ENCODE measurements at regions not wholly inside any gene's neighbourhood (a gene's known extent, or its start where the extent isn't known, plus 50 kb on each side); places are given as distances from the start of the nearest gene placed in this dataset.

- WGBS = 98% methylated on average over 1 of the region's 1 CpG
- H3K36me3 ChIP-seq (ENCODE audit: control insufficient read depth in 2 of 2, insufficient read depth in 2 of 2, low read length in 1 of 2) = no peaks in the 10 kb centered on the region
- no peak for DNase-seq (ENCODE audit: low read depth in 6 of 9, low spot score in 9 of 9)
- H3K27me3 ChIP-seq (ENCODE audit: control insufficient read depth in 2 of 2, insufficient read depth in 1 of 2, low read length in 1 of 2) = no peaks in the 10 kb centered on the region
- H3K4me3 ChIP-seq (ENCODE audit: low read length in 2 of 2) = no peak overlapping the region
- no peaks in the 10 kb centered on the region for H3K4me1 ChIP-seq (ENCODE audit: control insufficient read depth in 2 of 2, insufficient read depth in 2 of 2, low read length in 2 of 2)
- no peaks in the 10 kb centered on the region for H3K9me3 ChIP-seq (ENCODE audit: control insufficient read depth in 2 of 2, insufficient read depth in 1 of 2, low read length in 1 of 2)
- no peak overlapping the region for H3K27ac ChIP-seq (ENCODE audit: low read depth in 1 of 2, low read length in 1 of 2)
These were observed 658.9 kb upstream of the FSHR start for GRCh38 chr2:49813208-49813607.

DNA sequence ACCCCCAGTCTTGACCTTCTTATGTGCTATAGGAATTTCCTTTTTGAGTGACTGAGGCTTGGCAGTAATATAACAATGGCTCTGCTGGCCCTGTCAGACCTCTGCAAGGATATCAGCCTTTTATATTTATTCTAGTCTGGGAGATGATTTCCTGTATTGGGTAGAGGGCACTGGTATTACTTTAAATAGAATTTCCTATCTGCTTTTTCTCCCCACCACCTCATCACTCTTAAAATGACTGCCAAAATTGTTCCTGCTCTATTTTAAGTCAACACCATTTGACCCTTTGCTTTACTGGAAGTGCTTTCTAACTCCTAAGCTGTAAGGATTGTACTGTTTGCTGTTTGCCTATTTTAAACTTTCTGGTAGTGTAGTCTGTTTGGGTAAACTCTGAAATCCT is 658.4 kb upstream of the FSHR start:
- H3K4me3 ChIP-seq (ENCODE audit: low read length in 2 of 2) = no peak overlapping the region
- no peak for DNase-seq (ENCODE audit: low read depth in 6 of 9, low spot score in 9 of 9)
- H3K36me3 ChIP-seq (ENCODE audit: control insufficient read depth in 2 of 2, insufficient read depth in 2 of 2, low read length in 1 of 2) = no peaks in the 10 kb centered on the region
- no peak overlapping the region for H3K27ac ChIP-seq (ENCODE audit: low read depth in 1 of 2, low read length in 1 of 2)
- no peaks in the 10 kb centered on the region for H3K9me3 ChIP-seq (ENCODE audit: control insufficient read depth in 2 of 2, insufficient read depth in 1 of 2, low read length in 1 of 2)
- H3K4me1 ChIP-seq (ENCODE audit: control insufficient read depth in 2 of 2, insufficient read depth in 2 of 2, low read length in 2 of 2) = no peaks in the 10 kb centered on the region
- H3K27me3 ChIP-seq (ENCODE audit: control insufficient read depth in 2 of 2, insufficient read depth in 1 of 2, low read length in 1 of 2) = no peaks in the 10 kb centered on the region

- no peaks in the 10 kb centered on the region for H3K27me3 ChIP-seq (ENCODE audit: control insufficient read depth in 2 of 2, insufficient read depth in 1 of 2, low read length in 1 of 2)
- no peaks in the 10 kb centered on the region for H3K36me3 ChIP-seq (ENCODE audit: control insufficient read depth in 2 of 2, insufficient read depth in 2 of 2, low read length in 1 of 2)
- no peak overlapping the region for H3K27ac ChIP-seq (ENCODE audit: low read depth in 1 of 2, low read length in 1 of 2)
- H3K4me3 ChIP-seq (ENCODE audit: low read length in 2 of 2) = no peak overlapping the region
- no peaks in the 10 kb centered on the region for H3K9me3 ChIP-seq (ENCODE audit: control insufficient read depth in 2 of 2, insufficient read depth in 1 of 2, low read length in 1 of 2)
- no peaks in the 10 kb centered on the region for H3K4me1 ChIP-seq (ENCODE audit: control insufficient read depth in 2 of 2, insufficient read depth in 2 of 2, low read length in 2 of 2)
- 94% methylated on average over 4 of the region's 4 CpGs for WGBS
- no peak for DNase-seq (ENCODE audit: low read depth in 6 of 9, low spot score in 9 of 9)
These were observed 657.2 kb upstream of the FSHR start for GRCh38 chr2:49811502-49811901.

GRCh38 chr2:49807689-49808088 is 653.4 kb upstream of the FSHR start:
- DNase-seq (ENCODE audit: low read depth in 6 of 9, low spot score in 9 of 9) = no peak

GRCh38 chr2:49804111-49804510 is 649.8 kb upstream of the FSHR start:
- H3K9me3 ChIP-seq (ENCODE audit: control insufficient read depth in 2 of 2, insufficient read depth in 1 of 2, low read length in 1 of 2) = no peaks in the 10 kb centered on the region
- no peak overlapping the region for H3K27ac ChIP-seq (ENCODE audit: low read depth in 1 of 2, low read length in 1 of 2)
- no peaks in the 10 kb centered on the region for H3K4me1 ChIP-seq (ENCODE audit: control insufficient read depth in 2 of 2, insufficient read depth in 2 of 2, low read length in 2 of 2)
- WGBS = 88% methylated on average over 1 of the region's 1 CpG
- no peaks in the 10 kb centered on the region for H3K27me3 ChIP-seq (ENCODE audit: control insufficient read depth in 2 of 2, insufficient read depth in 1 of 2, low read length in 1 of 2)
- no peak overlapping the region for H3K4me3 ChIP-seq (ENCODE audit: low read length in 2 of 2)
- DNase-seq (ENCODE audit: low read depth in 6 of 9, low spot score in 9 of 9) = no peak
- H3K36me3 ChIP-seq (ENCODE audit: control insufficient read depth in 2 of 2, insufficient read depth in 2 of 2, low read length in 1 of 2) = no peaks in the 10 kb centered on the region

More at GRCh38 chr2:49807689-49808088, 653.4 kb upstream of the FSHR start:
- no peak overlapping the region for H3K27ac ChIP-seq (ENCODE audit: low read depth in 1 of 2, low read length in 1 of 2)
- H3K4me3 ChIP-seq (ENCODE audit: low read length in 2 of 2) = no peak overlapping the region
- no peaks in the 10 kb centered on the region for H3K36me3 ChIP-seq (ENCODE audit: control insufficient read depth in 2 of 2, insufficient read depth in 2 of 2, low read length in 1 of 2)
- no peaks in the 10 kb centered on the region for H3K27me3 ChIP-seq (ENCODE audit: control insufficient read depth in 2 of 2, insufficient read depth in 1 of 2, low read length in 1 of 2)
- no peaks in the 10 kb centered on the region for H3K9me3 ChIP-seq (ENCODE audit: control insufficient read depth in 2 of 2, insufficient read depth in 1 of 2, low read length in 1 of 2)
- no peaks in the 10 kb centered on the region for H3K4me1 ChIP-seq (ENCODE audit: control insufficient read depth in 2 of 2, insufficient read depth in 2 of 2, low read length in 2 of 2)

GRCh38 chr2:49801898-49802450 is 647.7 kb upstream of the FSHR start:
- DNase-seq (ENCODE audit: low read depth in 6 of 9, low spot score in 9 of 9) = no peak
- 95% methylated on average over 2 of the region's 2 CpGs for WGBS
- Histone ChIP-seq H3K4me1 (ENCODE audit: control insufficient read depth in 2 of 2, insufficient read depth in 2 of 2, low read length in 2 of 2) (no peaks in the 10 kb centered on the region), H3K27ac (ENCODE audit: low read depth in 1 of 2, low read length in 1 of 2) (no peak overlapping the region), H3K36me3 (ENCODE audit: control insufficient read depth in 2 of 2, insufficient read depth in 2 of 2, low read length in 1 of 2) (no peaks in the 10 kb centered on the region), H3K4me3 (ENCODE audit: low read length in 2 of 2) (no peak overlapping the region), H3K9me3 (ENCODE audit: control insufficient read depth in 2 of 2, insufficient read depth in 1 of 2, low read length in 1 of 2) (no peaks in the 10 kb centered on the region), H3K27me3 (ENCODE audit: control insufficient read depth in 2 of 2, insufficient read depth in 1 of 2, low read length in 1 of 2) (no peaks in the 10 kb centered on the region)

GRCh38 chr2:49798570-49798969 is 644.3 kb upstream of the FSHR start:
- Histone ChIP-seq H3K27ac (ENCODE audit: low read depth in 1 of 2, low read length in 1 of 2) (no peak overlapping the region), H3K4me3 (ENCODE audit: low read length in 2 of 2) (no peak overlapping the region), H3K9me3 (ENCODE audit: control insufficient read depth in 2 of 2, insufficient read depth in 1 of 2, low read length in 1 of 2) (no peaks in the 10 kb centered on the region), H3K4me1 (ENCODE audit: control insufficient read depth in 2 of 2, insufficient read depth in 2 of 2, low read length in 2 of 2) (no peaks in the 10 kb centered on the region), H3K36me3 (ENCODE audit: control insufficient read depth in 2 of 2, insufficient read depth in 2 of 2, low read length in 1 of 2) (no peaks in the 10 kb centered on the region), H3K27me3 (ENCODE audit: control insufficient read depth in 2 of 2, insufficient read depth in 1 of 2, low read length in 1 of 2) (no peaks in the 10 kb centered on the region)
- no peak for DNase-seq (ENCODE audit: low read depth in 6 of 9, low spot score in 9 of 9)

- no peaks in the 10 kb centered on the region for H3K27me3 ChIP-seq (ENCODE audit: control insufficient read depth in 2 of 2, insufficient read depth in 1 of 2, low read length in 1 of 2)
- no peaks in the 10 kb centered on the region for H3K9me3 ChIP-seq (ENCODE audit: control insufficient read depth in 2 of 2, insufficient read depth in 1 of 2, low read length in 1 of 2)
- no peak overlapping the region for H3K27ac ChIP-seq (ENCODE audit: low read depth in 1 of 2, low read length in 1 of 2)
- H3K4me1 ChIP-seq (ENCODE audit: control insufficient read depth in 2 of 2, insufficient read depth in 2 of 2, low read length in 2 of 2) = no peaks in the 10 kb centered on the region
- no peaks in the 10 kb centered on the region for H3K36me3 ChIP-seq (ENCODE audit: control insufficient read depth in 2 of 2, insufficient read depth in 2 of 2, low read length in 1 of 2)
- H3K4me3 ChIP-seq (ENCODE audit: low read length in 2 of 2) = no peak overlapping the region
- 91% methylated on average over 3 of the region's 3 CpGs for WGBS
- no peak for DNase-seq (ENCODE audit: low read depth in 6 of 9, low spot score in 9 of 9)
These were observed 642.0 kb upstream of the FSHR start for GRCh38 chr2:49796266-49796665.

GRCh38 chr2:49794396-49794795 is 640.1 kb upstream of the FSHR start:
- Histone ChIP-seq H3K27ac (ENCODE audit: low read depth in 1 of 2, low read length in 1 of 2) (no peak overlapping the region), H3K4me3 (ENCODE audit: low read length in 2 of 2) (no peak overlapping the region), H3K4me1 (ENCODE audit: control insufficient read depth in 2 of 2, insufficient read depth in 2 of 2, low read length in 2 of 2) (no peaks in the 10 kb centered on the region), H3K36me3 (ENCODE audit: control insufficient read depth in 2 of 2, insufficient read depth in 2 of 2, low read length in 1 of 2) (no peaks in the 10 kb centered on the region), H3K9me3 (ENCODE audit: control insufficient read depth in 2 of 2, insufficient read depth in 1 of 2, low read length in 1 of 2) (no peaks in the 10 kb centered on the region), H3K27me3 (ENCODE audit: control insufficient read depth in 2 of 2, insufficient read depth in 1 of 2, low read length in 1 of 2) (no peaks in the 10 kb centered on the region)
- WGBS = 95% methylated on average over 2 of the region's 2 CpGs
- no peak for DNase-seq (ENCODE audit: low read depth in 6 of 9, low spot score in 9 of 9)

GRCh38 chr2:49788300-49788699 is 634.0 kb upstream of the FSHR start:
- H3K27ac ChIP-seq (ENCODE audit: low read depth in 1 of 2, low read length in 1 of 2) = no peak overlapping the region
- DNase-seq (ENCODE audit: low read depth in 6 of 9, low spot score in 9 of 9) = no peak
- H3K27me3 ChIP-seq (ENCODE audit: control insufficient read depth in 2 of 2, insufficient read depth in 1 of 2, low read length in 1 of 2) = no peaks in the 10 kb centered on the region
- no peaks in the 10 kb centered on the region for H3K9me3 ChIP-seq (ENCODE audit: control insufficient read depth in 2 of 2, insufficient read depth in 1 of 2, low read length in 1 of 2)
- H3K4me1 ChIP-seq (ENCODE audit: control insufficient read depth in 2 of 2, insufficient read depth in 2 of 2, low read length in 2 of 2) = no peaks in the 10 kb centered on the region
- no peaks in the 10 kb centered on the region for H3K36me3 ChIP-seq (ENCODE audit: control insufficient read depth in 2 of 2, insufficient read depth in 2 of 2, low read length in 1 of 2)
- H3K4me3 ChIP-seq (ENCODE audit: low read length in 2 of 2) = no peak overlapping the region

Data from thymus (tissue), 11 donors.